ENCODE measurements at regions not wholly inside any gene's neighbourhood (a gene's known extent, or its start where the extent isn't known, plus 50 kb on each side); places are given as distances from the start of the nearest gene placed in this dataset.

DNA sequence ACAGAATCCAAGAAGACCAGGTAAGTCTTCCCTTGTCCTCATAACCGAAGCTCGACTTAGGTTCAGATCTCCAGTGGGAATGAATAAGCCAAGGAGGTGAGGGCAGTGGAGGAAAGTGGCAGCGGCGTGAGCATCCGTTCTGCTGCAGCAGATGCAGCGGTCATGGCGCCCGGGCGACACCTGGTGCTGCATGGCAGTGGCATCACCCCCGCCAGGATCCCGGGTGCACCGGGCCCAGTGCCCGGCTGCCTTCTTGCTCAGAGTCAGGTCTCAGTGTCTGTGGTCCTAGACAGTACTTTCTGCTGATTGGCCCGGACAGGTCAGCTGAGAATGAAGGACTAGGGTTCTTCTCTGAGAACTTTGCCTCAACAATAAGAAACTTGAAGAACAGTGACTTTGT is 83.4 kb upstream of the SORBS2 start:
- no peak for TF ChIP-seq EZH2 (IDR thresholded peaks at IDR 0.05; ENCODE audit: borderline replicate concordance, low read length)
- TF ChIP-seq, protein P1, sequence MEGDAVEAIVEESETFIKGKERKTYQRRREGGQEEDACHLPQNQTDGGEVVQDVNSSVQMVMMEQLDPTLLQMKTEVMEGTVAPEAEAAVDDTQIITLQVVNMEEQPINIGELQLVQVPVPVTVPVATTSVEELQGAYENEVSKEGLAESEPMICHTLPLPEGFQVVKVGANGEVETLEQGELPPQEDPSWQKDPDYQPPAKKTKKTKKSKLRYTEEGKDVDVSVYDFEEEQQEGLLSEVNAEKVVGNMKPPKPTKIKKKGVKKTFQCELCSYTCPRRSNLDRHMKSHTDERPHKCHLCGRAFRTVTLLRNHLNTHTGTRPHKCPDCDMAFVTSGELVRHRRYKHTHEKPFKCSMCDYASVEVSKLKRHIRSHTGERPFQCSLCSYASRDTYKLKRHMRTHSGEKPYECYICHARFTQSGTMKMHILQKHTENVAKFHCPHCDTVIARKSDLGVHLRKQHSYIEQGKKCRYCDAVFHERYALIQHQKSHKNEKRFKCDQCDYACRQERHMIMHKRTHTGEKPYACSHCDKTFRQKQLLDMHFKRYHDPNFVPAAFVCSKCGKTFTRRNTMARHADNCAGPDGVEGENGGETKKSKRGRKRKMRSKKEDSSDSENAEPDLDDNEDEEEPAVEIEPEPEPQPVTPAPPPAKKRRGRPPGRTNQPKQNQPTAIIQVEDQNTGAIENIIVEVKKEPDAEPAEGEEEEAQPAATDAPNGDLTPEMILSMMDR (conservative IDR thresholded peaks at IDR 0.05 in 1 of 2, IDR thresholded peaks at IDR 0.05 in 1 of 2; ENCODE audit: extremely low read depth in 1 of 2, insufficient read depth in 1 of 2, low read depth in 1 of 2, low read length in 2 of 2) = no peak

Data from mammary epithelial cell (primary cell).